Activated T-cell treated with anti-CD3 and anti-CD28 coated beads for 1 hour (primary cell): ENCODE measurements at regions not wholly inside any gene's neighbourhood (a gene's known extent, or its start where the extent isn't known, plus 50 kb on each side); places are given as distances from the start of the nearest gene placed in this dataset.

Source experiments
- DNase-seq: peaks from one replicate; pipeline ENCODE4 v3.0.0-alpha.2; 2020; ENCODE audit warnings: low read depth

- no peak for DNase-seq
Observed at GRCh38 chr6:16078064-16078463, 50.8 kb upstream of the MYLIP start.

DNA sequence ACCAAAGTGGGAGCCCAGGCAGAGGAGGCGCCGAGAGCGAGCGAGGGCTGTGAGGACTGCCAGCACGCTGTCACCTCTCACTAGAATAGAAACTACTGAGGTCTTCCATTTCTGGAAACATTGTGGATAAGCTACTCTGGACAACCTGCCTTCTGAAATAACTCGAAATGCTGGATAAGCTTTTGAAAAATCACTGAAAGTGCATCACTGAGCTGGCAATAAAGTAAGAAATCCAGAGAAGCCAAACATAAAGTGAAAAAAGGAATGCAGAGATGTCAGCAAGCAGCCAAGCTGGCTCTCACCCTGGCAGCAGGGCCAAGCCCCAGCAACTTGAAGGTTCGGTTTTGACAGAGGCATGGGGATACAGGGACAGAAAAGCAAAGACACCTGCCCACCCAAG, 59.2 kb upstream of the MYLIP start:
- no peak for DNase-seq

DNA sequence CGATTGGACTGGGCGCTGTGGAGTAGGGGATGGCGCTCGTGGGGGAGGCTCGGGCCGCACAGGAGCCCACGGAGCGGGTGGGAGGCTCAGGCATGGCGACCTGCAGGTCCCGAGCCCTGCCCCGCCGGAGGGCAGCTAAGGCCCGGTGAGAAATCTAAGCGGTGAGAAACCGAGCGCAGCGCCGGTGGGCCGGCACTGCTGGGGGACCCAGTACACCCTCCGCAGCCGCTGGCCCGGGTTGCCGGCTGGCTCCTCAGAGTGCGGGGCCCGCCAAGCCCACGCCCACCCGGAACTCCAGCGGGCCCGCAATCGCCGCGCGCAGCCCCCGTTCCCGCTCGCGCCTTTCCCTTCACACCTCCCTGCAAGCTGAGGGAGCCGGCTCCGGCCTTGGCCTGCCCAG, 59.7 kb upstream of the MYLIP start:
- DNase-seq = no peak

- no peak for DNase-seq
Observed at GRCh38 chr6:16067568-16067967, 61.3 kb upstream of the MYLIP start.

DNA sequence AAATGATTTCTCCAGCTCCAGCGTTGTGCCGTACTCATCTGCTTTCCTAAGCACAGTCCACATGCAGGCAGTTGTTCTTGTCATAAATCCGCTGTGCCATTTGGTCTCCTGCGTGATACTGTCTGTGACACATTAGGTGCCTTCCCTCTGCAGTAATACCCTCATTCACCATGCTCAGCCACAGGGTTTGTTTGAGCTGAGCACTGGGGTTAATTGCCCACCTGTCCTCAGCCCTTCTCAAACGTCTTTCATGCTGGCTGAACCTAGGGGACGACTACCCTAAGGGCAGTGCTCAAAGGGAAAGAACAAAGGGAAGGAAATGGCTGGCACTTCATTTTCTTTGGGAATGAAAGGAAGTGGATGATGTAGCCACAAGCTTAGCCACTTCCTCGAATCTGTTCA, 64.2 kb upstream of the MYLIP start:
- no peak for DNase-seq

DNA sequence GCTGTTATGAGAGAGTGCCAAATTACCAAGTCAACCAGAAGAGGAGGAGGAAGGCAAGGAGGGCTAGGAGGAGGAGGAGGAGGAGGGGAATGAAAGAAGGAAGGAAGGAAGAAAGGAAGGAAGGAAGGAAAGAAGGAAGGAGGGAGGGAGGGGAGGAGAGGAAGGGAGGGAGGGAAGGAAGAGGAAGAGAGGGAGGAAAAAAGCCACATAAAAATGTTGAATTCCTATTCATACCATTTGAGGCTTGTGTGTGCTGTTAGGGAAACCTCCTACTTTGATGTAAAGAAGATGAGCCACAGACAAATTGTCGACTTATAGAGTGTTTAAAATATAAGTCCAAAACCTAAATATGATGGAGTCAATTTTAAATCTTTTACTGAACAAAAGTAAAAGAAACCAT, 65.3 kb upstream of the MYLIP start:
- no peak for DNase-seq

GRCh38 chr6:16061818-16062217, 67.1 kb upstream of the MYLIP start:
- no peak for DNase-seq

- DNase-seq = no peak
Observed at GRCh38 chr6:16060039-16060438, 68.8 kb upstream of the MYLIP start.

DNA sequence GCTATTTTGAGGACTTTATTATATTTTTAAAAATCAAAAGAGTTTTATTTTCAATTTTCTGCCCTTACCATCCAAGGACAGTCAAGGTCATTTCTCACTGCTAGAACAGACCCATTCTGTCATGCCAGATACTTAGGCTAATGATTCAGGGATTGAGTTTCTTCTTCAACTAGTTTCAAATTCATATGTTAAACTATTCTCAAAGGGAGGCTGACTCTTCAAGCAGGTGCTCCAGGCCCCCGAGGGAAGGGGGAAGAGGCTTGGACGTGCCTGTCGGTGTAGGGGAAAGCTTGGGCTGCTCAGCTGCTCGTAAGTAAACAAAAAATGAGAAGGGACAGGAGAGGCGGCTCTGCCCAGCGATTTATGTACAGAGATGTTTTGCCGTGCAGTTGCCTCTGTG, 69.4 kb upstream of the MYLIP start:
- DNase-seq = no peak

DNA sequence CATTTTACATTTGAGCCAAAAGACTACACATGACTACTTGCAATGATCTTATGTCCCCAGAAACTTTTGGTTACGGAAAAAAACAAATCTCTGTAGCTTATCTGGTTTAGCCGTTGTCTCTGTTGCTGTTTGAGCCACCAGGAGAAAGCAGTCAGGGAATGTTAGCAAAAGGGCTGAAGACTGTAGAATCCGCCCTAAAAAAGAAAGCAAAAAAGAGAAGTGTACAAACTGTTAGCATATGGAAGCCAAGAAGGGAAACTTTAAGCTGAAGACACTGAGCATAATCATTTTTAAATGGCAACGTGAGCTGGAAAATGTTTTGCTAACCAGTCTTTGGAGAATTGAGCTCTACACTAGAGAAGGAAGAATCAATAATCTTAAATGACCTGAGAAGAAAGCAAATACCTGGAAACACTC, 69.9 kb upstream of the MYLIP start:
- no peak for DNase-seq

GRCh38 chr6:16058201-16058928, 70.5 kb upstream of the MYLIP start:
- DNase-seq = no peak

GRCh38 chr6:16057446-16057845, 71.4 kb upstream of the MYLIP start:
- DNase-seq = no peak

- no peak for DNase-seq
Observed at GRCh38 chr6:16056263-16056870, 72.5 kb upstream of the MYLIP start.

- no peak for DNase-seq
Observed at GRCh38 chr6:16055852-16056251, 73.0 kb upstream of the MYLIP start.

DNA sequence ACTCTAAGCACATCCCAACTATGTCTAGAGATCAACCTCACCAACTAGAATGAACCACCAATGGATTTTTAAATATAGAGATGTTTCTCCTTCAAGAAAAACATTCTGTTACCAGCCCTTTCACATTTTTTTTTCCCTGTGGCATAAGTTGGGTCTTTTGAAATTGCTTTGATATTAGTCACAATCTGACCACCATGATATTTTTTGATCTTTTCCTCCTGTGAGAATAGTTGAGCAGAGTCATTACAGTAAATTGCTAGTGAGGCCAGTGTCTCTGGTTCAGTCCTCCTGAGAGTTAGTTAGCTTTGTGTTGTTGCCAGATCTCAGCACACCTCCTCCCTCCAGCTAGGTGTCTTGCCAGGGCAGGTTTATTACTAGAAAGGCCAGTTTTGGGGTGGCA, 79.7 kb upstream of the MYLIP start:
- DNase-seq = no peak

DNA sequence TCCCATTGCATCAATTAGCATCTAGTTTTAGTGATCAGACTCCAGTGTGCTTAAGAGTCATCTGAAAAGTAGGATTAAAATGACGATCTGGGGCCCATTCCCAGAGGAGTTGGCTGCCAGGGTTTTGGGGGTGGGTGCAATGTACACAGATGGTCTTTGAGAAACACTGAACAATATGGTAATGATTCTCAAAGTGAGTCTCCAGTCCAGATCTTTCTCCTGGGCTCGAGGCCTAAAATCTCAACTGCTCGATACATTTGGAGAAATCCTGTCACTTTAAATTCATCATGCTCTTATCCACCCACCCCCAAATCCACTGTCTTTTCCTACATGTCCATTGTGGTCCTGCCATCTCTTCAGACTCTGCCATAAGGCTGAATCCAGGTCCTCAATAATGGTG, 80.7 kb upstream of the MYLIP start:
- DNase-seq = no peak

GRCh38 chr6:16047435-16047990, 81.4 kb upstream of the MYLIP start:
- no peak for DNase-seq

DNA sequence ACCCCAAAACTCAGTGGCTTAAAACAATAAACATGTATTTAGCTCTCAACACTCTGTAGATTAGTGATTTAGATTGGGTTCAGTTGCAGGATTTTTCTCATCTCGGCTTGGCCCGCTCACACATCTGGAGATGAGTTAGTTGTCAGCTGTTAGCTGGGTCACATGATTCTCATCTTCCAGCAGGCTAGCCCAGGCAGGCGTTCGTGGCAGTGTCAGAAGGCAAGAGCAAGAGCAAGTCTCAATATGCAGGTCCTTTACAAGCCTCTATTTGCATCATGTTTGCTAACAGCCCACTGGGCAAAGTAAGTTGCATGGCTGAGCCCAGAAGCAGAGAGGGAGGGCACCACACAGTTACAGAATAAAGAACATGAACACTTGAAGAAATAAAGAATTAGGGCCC, 83.6 kb upstream of the MYLIP start:
- no peak for DNase-seq

DNA sequence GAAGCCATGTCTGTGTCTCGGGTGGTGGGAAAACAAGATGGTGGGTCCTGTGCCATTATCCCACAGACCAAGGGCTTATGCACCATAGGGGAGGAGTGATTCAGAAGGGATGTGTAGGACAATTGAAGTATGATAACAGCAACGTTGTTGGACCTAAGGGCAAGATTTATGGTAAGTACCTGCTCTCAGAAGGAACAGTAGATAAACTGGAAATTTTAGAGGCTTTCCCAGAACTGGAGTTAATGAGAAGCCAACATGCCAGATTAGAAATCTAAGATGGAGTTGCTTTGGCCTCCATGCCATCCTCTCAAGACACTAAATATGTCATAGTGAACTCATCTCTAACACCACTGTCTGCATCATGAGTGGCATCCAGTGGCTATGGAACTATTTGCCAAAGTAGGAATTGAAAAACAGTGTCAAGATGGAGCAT, 84.7 kb upstream of the MYLIP start:
- no peak for DNase-seq

GRCh38 chr6:16043171-16044135, 85.4 kb upstream of the MYLIP start:
- DNase-seq = no peak

GRCh38 chr6:16042751-16043150, 86.1 kb upstream of the MYLIP start:
- no peak for DNase-seq

DNA sequence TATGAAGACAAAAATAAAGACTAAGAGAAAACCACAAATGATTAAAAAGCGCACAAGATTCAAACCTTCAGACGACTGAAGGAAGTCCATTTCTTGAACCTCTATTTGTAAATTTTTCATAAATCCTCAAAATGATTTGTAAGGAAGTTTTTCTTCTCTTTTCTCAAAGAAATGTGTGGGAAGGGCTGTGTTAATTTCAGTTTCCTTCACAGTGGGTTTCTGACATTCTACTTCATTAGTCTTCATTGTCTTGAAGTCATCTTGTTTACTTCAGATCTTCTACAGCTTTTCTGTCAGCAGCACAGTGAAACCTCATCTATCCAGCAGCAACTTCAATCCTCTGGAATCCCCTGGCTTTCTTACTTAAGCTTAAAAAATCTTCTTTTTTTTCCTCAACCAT, 87.6 kb upstream of the MYLIP start:
- no peak for DNase-seq

DNA sequence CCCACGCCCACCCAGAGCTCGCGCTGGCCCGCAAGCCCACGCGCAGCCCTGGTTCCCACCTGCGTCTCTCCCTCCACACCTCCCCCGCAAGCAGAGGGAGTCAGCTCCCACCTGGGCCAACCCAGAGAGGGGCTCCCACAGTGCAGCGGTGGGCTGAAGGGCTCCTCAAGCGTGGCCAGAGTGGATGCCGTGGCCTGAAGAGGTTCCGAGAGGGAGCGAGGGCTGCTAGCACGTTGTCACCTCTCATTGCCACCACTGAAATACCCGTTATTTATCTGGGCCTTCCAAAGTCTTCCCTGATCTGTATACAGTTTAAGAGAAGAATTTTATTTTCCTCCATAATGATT, 88.3 kb upstream of the MYLIP start:
- DNase-seq = no peak
